Astrocyte (in vitro differentiated cells and primary cell): ENCODE measurements at regions not wholly inside any gene's neighbourhood (a gene's known extent, or its start where the extent isn't known, plus 50 kb on each side); places are given as distances from the start of the nearest gene placed in this dataset.

Experiments
- EZH2 ChIP-seq: IDR thresholded peaks from 2 replicates; pipeline ENCODE4 v1.6.1; 2012; ENCODE audit warnings: mild to moderate bottlenecking, low read length, inconsistent platforms; ENCODE audit not compliant: insufficient read depth
- TF ChIP-seq, protein P1 (sequence below): IDR thresholded peaks from 2 replicates; pipeline ENCODE4 v1.5.1; 2011; ENCODE audit warnings: low read depth, mild to moderate bottlenecking, inconsistent platforms, low read length, moderate library complexity; ENCODE audit not compliant: insufficient read depth

DNA sequence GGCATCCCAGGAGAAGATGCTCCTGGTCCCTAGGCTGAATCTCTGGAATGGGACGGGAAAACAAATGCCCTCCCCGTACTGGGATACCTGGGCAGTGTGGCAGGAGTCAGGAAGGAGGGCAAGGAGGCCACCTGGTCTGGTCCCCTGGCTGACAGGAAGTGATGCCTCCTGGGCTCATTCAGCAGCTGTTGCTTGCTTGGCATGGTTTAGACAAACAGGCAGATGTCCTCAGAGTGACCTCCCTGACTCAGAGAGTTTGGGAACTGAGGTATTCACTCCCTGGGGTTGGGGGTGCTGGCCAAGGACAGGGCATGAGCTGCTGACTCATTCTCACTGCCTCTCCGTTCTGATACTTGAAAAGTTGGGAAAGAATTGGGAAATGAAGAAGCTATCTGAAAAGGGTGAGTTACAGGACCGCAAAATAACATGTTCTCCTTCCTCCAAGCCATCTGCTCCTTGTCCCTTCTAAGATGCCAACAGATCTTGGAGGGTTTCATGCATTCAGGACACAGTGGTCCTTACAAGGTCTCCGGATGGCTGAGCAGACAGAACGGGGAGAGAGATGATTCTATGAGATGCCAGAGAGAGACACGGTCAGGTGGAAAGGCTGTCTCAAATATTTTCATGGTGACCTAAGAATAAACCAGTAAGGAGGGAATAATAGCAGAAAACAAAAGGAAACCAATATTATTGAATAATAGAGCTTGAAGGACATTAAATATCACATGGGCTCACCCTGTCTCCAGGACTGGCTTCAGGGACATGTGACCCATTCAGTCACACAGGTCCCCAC is 534.5 kb downstream of the BNC2 start:
- TF ChIP-seq, protein P1, sequence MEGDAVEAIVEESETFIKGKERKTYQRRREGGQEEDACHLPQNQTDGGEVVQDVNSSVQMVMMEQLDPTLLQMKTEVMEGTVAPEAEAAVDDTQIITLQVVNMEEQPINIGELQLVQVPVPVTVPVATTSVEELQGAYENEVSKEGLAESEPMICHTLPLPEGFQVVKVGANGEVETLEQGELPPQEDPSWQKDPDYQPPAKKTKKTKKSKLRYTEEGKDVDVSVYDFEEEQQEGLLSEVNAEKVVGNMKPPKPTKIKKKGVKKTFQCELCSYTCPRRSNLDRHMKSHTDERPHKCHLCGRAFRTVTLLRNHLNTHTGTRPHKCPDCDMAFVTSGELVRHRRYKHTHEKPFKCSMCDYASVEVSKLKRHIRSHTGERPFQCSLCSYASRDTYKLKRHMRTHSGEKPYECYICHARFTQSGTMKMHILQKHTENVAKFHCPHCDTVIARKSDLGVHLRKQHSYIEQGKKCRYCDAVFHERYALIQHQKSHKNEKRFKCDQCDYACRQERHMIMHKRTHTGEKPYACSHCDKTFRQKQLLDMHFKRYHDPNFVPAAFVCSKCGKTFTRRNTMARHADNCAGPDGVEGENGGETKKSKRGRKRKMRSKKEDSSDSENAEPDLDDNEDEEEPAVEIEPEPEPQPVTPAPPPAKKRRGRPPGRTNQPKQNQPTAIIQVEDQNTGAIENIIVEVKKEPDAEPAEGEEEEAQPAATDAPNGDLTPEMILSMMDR, result no peak
- no peak for TF ChIP-seq EZH2
